IPS DF 4.7 (cell line): ENCODE measurements at regions not wholly inside any gene's neighbourhood (a gene's known extent, or its start where the extent isn't known, plus 50 kb on each side); places are given as distances from the start of the nearest gene placed in this dataset.
A peak's percentile ranks its signal among the peaks of the same experiment; 100 is the strongest.

Experiments used
- DNase-seq: peaks from one replicate; pipeline ENCODE4 v3.0.0-alpha.2; 2013; ENCODE audit warnings: low spot score; ENCODE audit errors: extremely low read depth

- DNase-seq, result no peak
Observed at GRCh38 chr2:201968476-201968875, 65.2 kb upstream of the FZD7 start.

GRCh38 chr2:201969241-201969937 is 64.3 kb upstream of the FZD7 start:
- DNase-seq, result no peak

GRCh38 chr2:201969938-201970785 is 63.5 kb upstream of the FZD7 start:
- no peak for DNase-seq

- no peak for DNase-seq
Observed at GRCh38 chr2:201970786-201971108, 62.9 kb upstream of the FZD7 start.

- DNase-seq, result no peak
Observed at GRCh38 chr2:201971531-201972228, 62.0 kb upstream of the FZD7 start.

- DNase-seq, result peak; percentile 90
Observed at GRCh38 chr2:201972621-201973255, 60.9 kb upstream of the FZD7 start.

- no peak for DNase-seq
Observed at GRCh38 chr2:201973305-201973928, 60.2 kb upstream of the FZD7 start.

- DNase-seq, result no peak
Observed at GRCh38 chr2:201974171-201975100, 59.2 kb upstream of the FZD7 start.

- no peak for DNase-seq
Observed at GRCh38 chr2:201975434-201975833, 58.2 kb upstream of the FZD7 start.

GRCh38 chr2:201975964-201976612 is 57.6 kb upstream of the FZD7 start:
- no peak for DNase-seq

- DNase-seq, result no peak
Observed at GRCh38 chr2:201977651-201978050, 56.0 kb upstream of the FZD7 start.

- DNase-seq, result no peak
Observed at GRCh38 chr2:201978333-201978732, 55.3 kb upstream of the FZD7 start.

- no peak for DNase-seq
Observed at GRCh38 chr2:201978986-201979385, 54.7 kb upstream of the FZD7 start.

- no peak for DNase-seq
Observed at GRCh38 chr2:201980389-201980821, 53.2 kb upstream of the FZD7 start.

GRCh38 chr2:201980946-201981345 is 52.7 kb upstream of the FZD7 start:
- DNase-seq, result no peak

GRCh38 chr2:201983174-201983573 is 50.5 kb upstream of the FZD7 start:
- DNase-seq, result no peak

GRCh38 chr2:201983800-201984199 is 49.9 kb upstream of the FZD7 start:
- no peak for DNase-seq
